ENCODE measurements at regions not wholly inside any gene's neighbourhood (a gene's known extent, or its start where the extent isn't known, plus 50 kb on each side); places are given as distances from the start of the nearest gene placed in this dataset.

GRCh38 chr20:60125513-60125912, 167.3 kb downstream of the CDH26 start:
- H2BK12ac ChIP-seq (ENCODE audit: low read depth, low read length): no peak overlapping the region
- TF ChIP-seq EGR1 (IDR thresholded peaks at IDR 0.05; ENCODE audit: borderline replicate concordance, low read depth, low read length): no peak
- no peak for TF ChIP-seq RXRA (IDR thresholded peaks at IDR 0.05; ENCODE audit: insufficient read depth, low read depth, low read length)
- no peak for TF ChIP-seq SIX5 (IDR thresholded peaks at IDR 0.05; ENCODE audit: low read depth, low read length)
- no peak for TF ChIP-seq SIRT6 (IDR thresholded peaks at IDR 0.05; ENCODE audit: low read length)
- TF ChIP-seq USF2 (IDR thresholded peaks at IDR 0.05; ENCODE audit: low read length): no peak
- H3K23ac ChIP-seq (ENCODE audit: insufficient read length): no peak overlapping the region
- no peaks in the 10 kb centered on the region for H4K20me1 ChIP-seq (replicated peaks in 1 of 2; ENCODE audit: control insufficient read depth in 1 of 2, insufficient read depth in 2 of 2, low read length in 2 of 2)
- no peak overlapping the region for H3K9ac ChIP-seq (replicated peaks in 1 of 4; ENCODE audit: extremely low read depth in 1 of 4, low read depth in 3 of 4, low read length in 3 of 4)
- H2BK5ac ChIP-seq (ENCODE audit: low read depth, low read length): no peak overlapping the region
- H3K4me3 ChIP-seq (ENCODE audit: extremely low read depth in 1 of 4, insufficient read depth in 2 of 4, low read depth in 3 of 4, low read length in 4 of 4): no peak overlapping the region
- no peak overlapping the region for H3K4ac ChIP-seq (replicated peaks; ENCODE audit: insufficient read length, low read depth, low read length)
- H3K4me2 ChIP-seq (ENCODE audit: insufficient read depth in 1 of 2, low read depth in 2 of 2, low read length in 2 of 2): no peak overlapping the region
- no peak overlapping the region for H2BK15ac ChIP-seq (ENCODE audit: low read length)
- no peak for DNase-seq (ENCODE audit: low read depth in 1 of 2, low spot score in 2 of 2)
- no peak overlapping the region for H4K91ac ChIP-seq (replicated peaks; ENCODE audit: insufficient read length, low read length)
- POLR2A ChIA-PET (ENCODE audit: partially characterized antibody): no interaction called here
- H2AFZ ChIP-seq (ENCODE audit: low read length): no peak overlapping the region
- H4K5ac ChIP-seq (ENCODE audit: insufficient read length, low read depth, low read length): no peak overlapping the region
- H3K36me3 ChIP-seq (ENCODE audit: control insufficient read depth in 2 of 4, insufficient read depth in 4 of 4, low read length in 3 of 4): no peaks in the 10 kb centered on the region
- no peaks in the 10 kb centered on the region for H3K23me2 ChIP-seq (ENCODE audit: low read depth, low read length)
- no peak overlapping the region for H3K18ac ChIP-seq (ENCODE audit: extremely low read depth, low read length)
- no peaks in the 10 kb centered on the region for H3K9me3 ChIP-seq (ENCODE audit: insufficient read depth in 2 of 2, low read depth in 1 of 2, low read length in 1 of 2)
- no peak overlapping the region for H4K8ac ChIP-seq (ENCODE audit: extremely low read depth, insufficient read depth, low read length)
- no peak overlapping the region for H2BK20ac ChIP-seq (ENCODE audit: low read length)
- H2BK120ac ChIP-seq (replicated peaks; ENCODE audit: low read depth, low read length): no peak overlapping the region
- no peak overlapping the region for H3K27ac ChIP-seq (ENCODE audit: low read depth, low read length)
- H3K79me2 ChIP-seq (ENCODE audit: control insufficient read depth in 1 of 2, insufficient read depth in 2 of 2, low read length in 2 of 2): no peaks in the 10 kb centered on the region
- peaks cover 2 to 10% (median 4%) of the 10 kb centered on the region in 4 experiments; a peak in 4 of 7 replicates for H3K27me3 ChIP-seq (replicated peaks in 1 of 4; ENCODE audit: control insufficient read depth in 3 of 4, extremely low read depth in 1 of 4, insufficient read depth in 3 of 4, low read length in 3 of 4)
- no peaks in the 10 kb centered on the region for H3K4me1 ChIP-seq (replicated peaks in 1 of 4; ENCODE audit: control insufficient read depth in 3 of 4, insufficient read depth in 4 of 4, low read length in 3 of 4)
- no peak overlapping the region for H2AK5ac ChIP-seq (ENCODE audit: low read depth, low read length)
- no peak overlapping the region for H3K14ac ChIP-seq (ENCODE audit: insufficient read length)
- 89% methylated on average over 8 of the region's 8 CpGs; no CpG with 5 or more reads in 1 of the 2 experiments for WGBS, 2 experiments (ENCODE audit: extremely low coverage in 1 of 2, insufficient coverage in 1 of 2, insufficient read length in 1 of 2, insufficient replicate concordance in 2 of 2, low coverage in 1 of 2, low lambda C conversion rate in 2 of 2, missing lambda C conversion rate in 1 of 2)
- H3K79me1 ChIP-seq (ENCODE audit: low read depth, low read length): no peaks in the 10 kb centered on the region
- no peak overlapping the region for H3K56ac ChIP-seq (replicated peaks; ENCODE audit: insufficient read length, low read depth, low read length)
- CTCF ChIA-PET (ENCODE audit: partially characterized antibody): no interaction called here
- no peak for FAIRE-seq

All from H1 (cell line).